ENCODE measurements at regions not wholly inside any gene's neighbourhood (a gene's known extent, or its start where the extent isn't known, plus 50 kb on each side); places are given as distances from the start of the nearest gene placed in this dataset.

GRCh38 chr18:10047237-10047636 is 133.4 kb downstream of the VAPA start:
- Histone ChIP-seq H3K36me3 (ENCODE audit: control insufficient read depth, insufficient read depth, low read length) (no peaks in the 10 kb centered on the region), H3K4me3 (ENCODE audit: low read depth, low read length) (no peak overlapping the region), H3K27ac (ENCODE audit: low read depth, low read length) (no peak overlapping the region), H3K9me3 (ENCODE audit: control insufficient read depth, insufficient read depth, low read depth, low read length) (peaks cover 10% of the 10 kb centered on the region; the same call in 1 of the 2 replicates), H3K9ac (ENCODE audit: low read length) (no peak overlapping the region), H3K4me1 (ENCODE audit: control insufficient read depth, insufficient read depth, low read length) (peaks cover 3% of the 10 kb centered on the region; the same call in 1 of the 2 replicates), H3K27me3 (ENCODE audit: control insufficient read depth, insufficient read depth, low read length) (no peaks in the 10 kb centered on the region)

DNA sequence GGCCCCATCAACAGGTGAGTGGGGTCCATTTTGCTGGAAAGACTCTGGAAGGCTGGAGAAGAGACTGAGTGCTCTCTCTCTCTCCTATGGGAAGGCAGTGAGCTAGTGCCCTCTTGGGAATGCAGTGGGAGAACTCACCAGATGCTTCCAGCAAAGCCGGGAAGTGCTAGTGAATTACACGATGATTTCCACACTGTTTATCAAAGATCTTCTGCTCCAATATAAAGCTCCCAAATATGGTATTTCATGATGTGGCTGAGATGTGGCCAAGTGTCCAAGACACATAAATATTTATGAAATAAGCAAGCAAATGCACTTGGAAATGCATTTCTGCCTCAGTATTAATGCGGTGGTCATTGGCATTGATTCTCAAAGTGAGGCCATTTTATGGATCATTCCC is 135.9 kb downstream of the VAPA start:
- no peak overlapping the region for H3K9ac ChIP-seq (ENCODE audit: low read length)
- H3K4me1 ChIP-seq (ENCODE audit: control insufficient read depth, insufficient read depth, low read length), result peaks cover 3% of the 10 kb centered on the region; the same call in 1 of the 2 replicates
- H3K9me3 ChIP-seq (ENCODE audit: control insufficient read depth, insufficient read depth, low read depth, low read length), result no peaks in the 10 kb centered on the region
- no peak overlapping the region for H3K27ac ChIP-seq (ENCODE audit: low read depth, low read length)
- no peaks in the 10 kb centered on the region for H3K36me3 ChIP-seq (ENCODE audit: control insufficient read depth, insufficient read depth, low read length)
- no peak overlapping the region for H3K4me3 ChIP-seq (ENCODE audit: low read depth, low read length)
- no peaks in the 10 kb centered on the region for H3K27me3 ChIP-seq (ENCODE audit: control insufficient read depth, insufficient read depth, low read length)

- H3K27me3 ChIP-seq (ENCODE audit: control insufficient read depth, insufficient read depth, low read length), result no peaks in the 10 kb centered on the region
- no peaks in the 10 kb centered on the region for H3K36me3 ChIP-seq (ENCODE audit: control insufficient read depth, insufficient read depth, low read length)
- no peak overlapping the region for H3K9ac ChIP-seq (ENCODE audit: low read length)
- H3K4me3 ChIP-seq (ENCODE audit: low read depth, low read length), result no peak overlapping the region
- H3K4me1 ChIP-seq (ENCODE audit: control insufficient read depth, insufficient read depth, low read length), result peaks cover 3% of the 10 kb centered on the region; the same call in 1 of the 2 replicates
- H3K9me3 ChIP-seq (ENCODE audit: control insufficient read depth, insufficient read depth, low read depth, low read length), result no peaks in the 10 kb centered on the region
- H3K27ac ChIP-seq (ENCODE audit: low read depth, low read length), result no peak overlapping the region
Measured at GRCh38 chr18:10050956-10051355, 137.1 kb downstream of the VAPA start.

DNA sequence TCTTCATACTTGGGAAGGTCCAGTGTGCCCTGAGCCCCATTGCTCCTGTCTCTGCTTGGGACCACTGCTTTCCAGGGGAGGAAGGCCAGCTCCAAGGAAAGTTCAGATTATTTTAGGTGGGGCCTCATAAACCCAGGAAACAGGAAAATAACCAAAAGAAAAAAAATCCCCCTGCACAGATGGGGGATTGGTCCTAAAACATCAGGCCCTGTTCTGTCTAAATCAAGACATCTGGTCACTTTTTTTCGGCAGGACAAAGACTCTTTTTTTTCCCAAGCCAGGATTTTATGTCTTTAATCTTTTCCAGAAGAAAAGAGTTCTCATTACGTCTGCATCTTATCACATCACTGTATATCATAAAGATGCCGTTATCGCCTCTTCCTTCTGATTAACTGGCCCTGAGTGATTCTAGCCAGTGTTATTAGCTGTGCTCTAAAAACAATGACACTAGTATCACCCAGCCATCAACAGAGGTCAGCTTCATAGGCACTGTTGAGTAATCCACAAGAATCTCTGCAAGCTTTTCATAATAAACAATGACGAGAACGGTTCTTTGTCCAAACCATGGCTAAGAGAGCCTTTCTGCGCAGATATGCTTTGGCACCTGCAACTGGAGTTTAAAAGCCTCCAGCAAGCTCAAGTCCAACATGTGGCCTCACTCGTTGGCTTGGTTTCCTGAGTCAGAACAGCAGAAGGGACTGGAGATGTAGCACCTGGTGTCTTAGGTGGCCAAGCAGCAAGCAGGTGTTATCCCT is 138.2 kb downstream of the VAPA start:
- no peaks in the 10 kb centered on the region for H3K27me3 ChIP-seq (ENCODE audit: control insufficient read depth, insufficient read depth, low read length)
- H3K27ac ChIP-seq (ENCODE audit: low read depth, low read length), result no peak overlapping the region
- H3K4me3 ChIP-seq (ENCODE audit: low read depth, low read length), result no peak overlapping the region
- no peaks in the 10 kb centered on the region for H3K9me3 ChIP-seq (ENCODE audit: control insufficient read depth, insufficient read depth, low read depth, low read length)
- no peak overlapping the region for H3K9ac ChIP-seq (ENCODE audit: low read length)
- no peaks in the 10 kb centered on the region for H3K36me3 ChIP-seq (ENCODE audit: control insufficient read depth, insufficient read depth, low read length)
- H3K4me1 ChIP-seq (ENCODE audit: control insufficient read depth, insufficient read depth, low read length), result peaks cover 3% of the 10 kb centered on the region; the same call in 1 of the 2 replicates

DNA sequence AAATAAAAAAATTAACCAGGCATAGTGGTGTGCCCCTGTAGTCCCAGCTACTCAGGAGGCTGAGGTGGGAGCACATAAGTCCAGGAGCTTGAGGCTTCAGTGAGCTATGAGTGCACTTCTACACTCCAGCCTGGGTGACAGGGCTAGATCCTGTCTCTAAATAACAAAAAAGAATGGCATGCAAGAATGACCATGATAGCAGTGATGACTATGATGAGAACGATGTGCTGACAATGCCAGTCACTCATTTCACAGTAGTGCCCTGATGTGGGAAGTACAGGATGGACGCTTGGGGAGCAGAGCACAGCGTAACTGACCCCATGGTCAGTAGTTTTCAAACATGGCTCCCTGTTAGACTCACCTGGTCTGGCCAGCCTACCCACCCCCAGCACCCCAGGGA is 139.1 kb downstream of the VAPA start:
- Histone ChIP-seq H3K27me3 (ENCODE audit: control insufficient read depth, insufficient read depth, low read length) (no peaks in the 10 kb centered on the region), H3K27ac (ENCODE audit: low read depth, low read length) (no peak overlapping the region), H3K9me3 (ENCODE audit: control insufficient read depth, insufficient read depth, low read depth, low read length) (no peaks in the 10 kb centered on the region)

GRCh38 chr18:10053861-10054260 is 140.0 kb downstream of the VAPA start:
- Histone ChIP-seq H3K27me3 (ENCODE audit: control insufficient read depth, insufficient read depth, low read length) (no peaks in the 10 kb centered on the region), H3K4me1 (ENCODE audit: control insufficient read depth, insufficient read depth, low read length) (peaks cover 3% of the 10 kb centered on the region; the same call in 1 of the 2 replicates), H3K27ac (ENCODE audit: low read depth, low read length) (no peak overlapping the region), H3K9ac (ENCODE audit: low read length) (no peak overlapping the region), H3K4me3 (ENCODE audit: low read depth, low read length) (no peak overlapping the region), H3K36me3 (ENCODE audit: control insufficient read depth, insufficient read depth, low read length) (no peaks in the 10 kb centered on the region), H3K9me3 (ENCODE audit: control insufficient read depth, insufficient read depth, low read depth, low read length) (no peaks in the 10 kb centered on the region)

More for the DNA sequence above, 139.1 kb downstream of the VAPA start:
- H3K4me1 ChIP-seq (ENCODE audit: control insufficient read depth, insufficient read depth, low read length), result peaks cover 3% of the 10 kb centered on the region; the same call in 1 of the 2 replicates
- H3K9ac ChIP-seq (ENCODE audit: low read length), result no peak overlapping the region
- H3K4me3 ChIP-seq (ENCODE audit: low read depth, low read length), result no peak overlapping the region
- no peaks in the 10 kb centered on the region for H3K36me3 ChIP-seq (ENCODE audit: control insufficient read depth, insufficient read depth, low read length)

GRCh38 chr18:10054366-10054765 is 140.6 kb downstream of the VAPA start:
- no peak overlapping the region for H3K9ac ChIP-seq (ENCODE audit: low read length)
- H3K9me3 ChIP-seq (ENCODE audit: control insufficient read depth, insufficient read depth, low read depth, low read length), result no peaks in the 10 kb centered on the region
- H3K36me3 ChIP-seq (ENCODE audit: control insufficient read depth, insufficient read depth, low read length), result no peaks in the 10 kb centered on the region
- peaks cover 3% of the 10 kb centered on the region; the same call in 1 of the 2 replicates for H3K4me1 ChIP-seq (ENCODE audit: control insufficient read depth, insufficient read depth, low read length)
- H3K27me3 ChIP-seq (ENCODE audit: control insufficient read depth, insufficient read depth, low read length), result no peaks in the 10 kb centered on the region
- H3K27ac ChIP-seq (ENCODE audit: low read depth, low read length), result no peak overlapping the region
- H3K4me3 ChIP-seq (ENCODE audit: low read depth, low read length), result no peak overlapping the region

DNA sequence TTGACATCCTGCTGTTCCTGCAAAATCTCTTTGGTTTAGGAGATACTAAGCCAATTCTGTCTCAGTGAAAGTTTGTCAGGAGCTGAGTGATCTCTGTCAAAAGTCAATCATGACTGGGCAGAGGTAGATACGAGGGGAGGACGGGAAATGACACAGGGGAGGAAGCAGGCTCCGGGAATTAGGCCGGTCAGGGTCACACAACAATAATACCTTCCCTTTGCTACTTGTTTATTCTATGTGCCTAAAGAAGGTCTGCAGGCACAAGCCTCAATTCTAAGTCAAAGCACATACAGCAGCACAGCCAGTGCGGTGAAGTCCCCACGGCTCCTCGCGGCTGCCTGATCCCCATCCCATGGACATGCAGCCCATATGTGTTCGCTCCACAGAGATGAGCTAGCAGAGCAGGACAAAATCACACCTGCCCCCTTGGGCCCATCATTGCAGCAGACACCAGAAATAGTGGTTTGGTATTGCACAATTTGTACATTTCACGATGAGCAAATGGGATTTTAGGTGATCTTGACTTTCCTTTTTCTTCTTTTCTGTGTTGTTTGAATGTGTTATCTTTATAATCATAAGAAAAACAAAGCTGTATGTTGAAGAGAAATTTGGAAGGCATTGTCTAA is 141.4 kb downstream of the VAPA start:
- Histone ChIP-seq H3K4me3 (ENCODE audit: low read depth, low read length) (no peak overlapping the region), H3K9ac (ENCODE audit: low read length) (no peak overlapping the region), H3K27me3 (ENCODE audit: control insufficient read depth, insufficient read depth, low read length) (no peaks in the 10 kb centered on the region), H3K9me3 (ENCODE audit: control insufficient read depth, insufficient read depth, low read depth, low read length) (no peaks in the 10 kb centered on the region), H3K27ac (ENCODE audit: low read depth, low read length) (no peak overlapping the region), H3K4me1 (ENCODE audit: control insufficient read depth, insufficient read depth, low read length) (peaks cover 10% of the 10 kb centered on the region; the same call in 1 of the 2 replicates), H3K36me3 (ENCODE audit: control insufficient read depth, insufficient read depth, low read length) (no peaks in the 10 kb centered on the region)

GRCh38 chr18:10056506-10056905 is 142.7 kb downstream of the VAPA start:
- no peaks in the 10 kb centered on the region for H3K9me3 ChIP-seq (ENCODE audit: control insufficient read depth, insufficient read depth, low read depth, low read length)
- H3K36me3 ChIP-seq (ENCODE audit: control insufficient read depth, insufficient read depth, low read length), result no peaks in the 10 kb centered on the region
- no peak overlapping the region for H3K9ac ChIP-seq (ENCODE audit: low read length)
- no peaks in the 10 kb centered on the region for H3K27me3 ChIP-seq (ENCODE audit: control insufficient read depth, insufficient read depth, low read length)
- no peak overlapping the region for H3K4me3 ChIP-seq (ENCODE audit: low read depth, low read length)
- H3K27ac ChIP-seq (ENCODE audit: low read depth, low read length), result no peak overlapping the region
- H3K4me1 ChIP-seq (ENCODE audit: control insufficient read depth, insufficient read depth, low read length), result peaks cover 14% of the 10 kb centered on the region; the same call in 1 of the 2 replicates

GRCh38 chr18:10057401-10057893 is 143.6 kb downstream of the VAPA start:
- H3K27ac ChIP-seq (ENCODE audit: low read depth, low read length), result no peak overlapping the region
- H3K27me3 ChIP-seq (ENCODE audit: control insufficient read depth, insufficient read depth, low read length), result no peaks in the 10 kb centered on the region
- peaks cover 14% of the 10 kb centered on the region; the same call in 1 of the 2 replicates for H3K4me1 ChIP-seq (ENCODE audit: control insufficient read depth, insufficient read depth, low read length)
- no peak overlapping the region for H3K4me3 ChIP-seq (ENCODE audit: low read depth, low read length)
- no peak overlapping the region for H3K9ac ChIP-seq (ENCODE audit: low read length)
- no peaks in the 10 kb centered on the region for H3K9me3 ChIP-seq (ENCODE audit: control insufficient read depth, insufficient read depth, low read depth, low read length)
- H3K36me3 ChIP-seq (ENCODE audit: control insufficient read depth, insufficient read depth, low read length), result no peaks in the 10 kb centered on the region

All from HUES6 (cell line).